T-cell (primary cell): ENCODE measurements at regions not wholly inside any gene's neighbourhood (a gene's known extent, or its start where the extent isn't known, plus 50 kb on each side); places are given as distances from the start of the nearest gene placed in this dataset.

Experiments
- ATAC-seq, 4 experiments: fragments of 200-7000 bp in 3 of 4; fragments of 150-1000 bp in 1 of 4; cut with Tn5 transposase; replicated peaks in 1 of 4; 1 replicate in 3 of 4; 2 replicates in 1 of 4; pipeline ENCODE4 v1.10.0; 2021; ENCODE audit warnings: moderate library complexity in 3 of 4, mild to moderate bottlenecking in 2 of 4, moderate number of reproducible peaks in 1 of 4
- CTCF ChIA-PET, 2 donors: fragments of 300-600 bp; sonication (Branson Sonifier 250); formaldehyde crosslinking; loops; one replicate each; lab custom pipeline; 2022; ENCODE audit warnings: antibody characterized with exemption in 2 of 2; lab: Charles Lee
- POLR2A ChIA-PET, 2 donors: fragments of 300-600 bp; sonication (Branson Sonifier 250); formaldehyde crosslinking; loops; one replicate each; lab custom pipeline; 2022; ENCODE audit warnings: antibody characterized with exemption in 2 of 2; lab: Charles Lee
- DNase-seq, 35 experiments: peaks; one replicate each; pipeline versions ENCODE4 v3.0.0 to v3.0.0-alpha.2; 2013 to 2023
- H3K27ac ChIP-seq: one replicate; pipeline ENCODE4 v1.5.1; 2013; ENCODE audit warnings: low read length
- H3K27me3 ChIP-seq, 2 experiments: replicated peaks in 1 of 2; 1 replicate in 1 of 2; 2 replicates in 1 of 2; pipeline versions ENCODE4 v1.6.1 to v1.7.0; 2013; ENCODE audit warnings: low read length in 1 of 2, mixed read lengths in 1 of 2; ENCODE audit not compliant: control insufficient read depth in 2 of 2, insufficient read depth in 2 of 2; ENCODE audit errors: extremely low read depth in 1 of 2
- H3K36me3 ChIP-seq, 2 donors: 1 replicate in 1 of 2; 2 replicates in 1 of 2; pipeline versions ENCODE4 v1.6.1 to v1.7.0; 2013; ENCODE audit warnings: low read length in 1 of 2; ENCODE audit not compliant: control insufficient read depth in 2 of 2, insufficient read depth in 1 of 2; ENCODE audit errors: extremely low read depth in 1 of 2
- H3K4me1 ChIP-seq, 2 experiments: 1 replicate in 1 of 2; 2 replicates in 1 of 2; pipeline versions ENCODE4 v1.6.1 to v1.7.0; 2013; ENCODE audit warnings: low read length in 2 of 2, mixed read lengths in 1 of 2; ENCODE audit not compliant: insufficient read depth in 2 of 2, control insufficient read depth in 1 of 2; ENCODE audit errors: extremely low read depth in 1 of 2
- H3K4me3 ChIP-seq, 2 donors: 1 replicate in 1 of 2; 2 replicates in 1 of 2; pipeline versions ENCODE4 v1.5.1 to v1.7.0; 2013; ENCODE audit warnings: mild to moderate bottlenecking in 2 of 2, low read length in 1 of 2, moderate library complexity in 1 of 2; ENCODE audit not compliant: control insufficient read depth in 1 of 2; ENCODE audit errors: extremely low read depth in 1 of 2
- H3K9me3 ChIP-seq: 2 replicates; pipeline ENCODE4 v1.7.0; 2013
- H3K27ac Mint-ChIP-seq, 2 donors: one replicate each; pipeline ENCODE4 v1.8.0; 2020 to 2021; ENCODE audit warnings: mild to moderate bottlenecking in 2 of 2, mixed read lengths in 2 of 2
- H3K27me3 Mint-ChIP-seq, 2 donors: one replicate each; pipeline ENCODE4 v1.8.0; 2021 to 2022; ENCODE audit warnings: mixed read lengths in 2 of 2
- H3K36me3 Mint-ChIP-seq: one replicate; pipeline ENCODE4 v1.8.0; 2021; ENCODE audit warnings: mixed read lengths
- H3K4me1 Mint-ChIP-seq, 3 donors: one replicate each; pipeline ENCODE4 v1.8.0; 2020 to 2022; ENCODE audit warnings: mixed read lengths in 3 of 3, mild to moderate bottlenecking in 1 of 3
- H3K4me3 Mint-ChIP-seq, 3 donors: one replicate each; pipeline ENCODE4 v1.8.0; 2020 to 2022; ENCODE audit warnings: mild to moderate bottlenecking in 3 of 3, mixed read lengths in 3 of 3, moderate library complexity in 3 of 3
- H3K9me3 Mint-ChIP-seq, 3 donors: one replicate each; pipeline ENCODE4 v1.8.0; 2020 to 2022; ENCODE audit warnings: mixed read lengths in 3 of 3
- WGBS: methylation state at CpG from one replicate; pipeline ENCODE4 v1.1.5; 2013; ENCODE audit warnings: missing lambda C conversion rate; ENCODE audit not compliant: insufficient coverage; 5-methylcytosine and 5-hydroxymethylcytosine counted together

DNA sequence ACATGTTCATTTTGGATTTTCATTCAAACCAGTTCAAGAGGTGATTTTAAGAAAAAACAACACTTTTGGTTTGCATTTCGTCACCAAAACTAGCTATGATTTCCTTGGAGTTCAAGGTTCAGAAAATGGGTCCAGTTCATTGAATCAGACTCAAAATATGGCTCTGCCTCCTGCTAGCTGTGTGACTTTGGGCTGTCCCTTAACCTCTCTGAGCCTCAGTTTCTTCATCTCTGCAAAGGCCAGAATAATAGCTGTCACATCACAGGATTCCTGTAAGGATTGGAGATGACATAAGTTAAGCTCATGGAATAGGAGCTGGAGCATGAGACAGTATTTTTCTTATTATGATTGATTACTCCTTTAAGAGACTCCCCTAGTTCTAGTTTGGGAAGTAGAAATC lies 147.8 kb upstream of the SMIM23 start:
- Mint-ChIP-seq H3K4me1 (no peaks in the 10 kb centered on the region), H3K9me3 (no peaks in the 10 kb centered on the region), H3K36me3 (no peaks in the 10 kb centered on the region), H3K27me3 (peaks cover 18 to 20% of the 10 kb centered on the region in 2 donors), H3K27ac (no peak overlapping the region), H3K4me3 (no peak overlapping the region)
- Histone ChIP-seq H3K27me3 (peaks cover 0 to 10% of the 10 kb centered on the region in 2 experiments), H3K4me3 (no peak overlapping the region), H3K4me1 (no peaks in the 10 kb centered on the region), H3K27ac (no peak overlapping the region), H3K9me3 (no peaks in the 10 kb centered on the region), H3K36me3 (no peaks in the 10 kb centered on the region)
- DNase-seq (no peak), ATAC-seq (no peak)
- ChIA-PET POLR2A (no interaction called here), CTCF (no interaction called here)
- 43% methylated on average over 1 of the region's 1 CpG for WGBS

DNA sequence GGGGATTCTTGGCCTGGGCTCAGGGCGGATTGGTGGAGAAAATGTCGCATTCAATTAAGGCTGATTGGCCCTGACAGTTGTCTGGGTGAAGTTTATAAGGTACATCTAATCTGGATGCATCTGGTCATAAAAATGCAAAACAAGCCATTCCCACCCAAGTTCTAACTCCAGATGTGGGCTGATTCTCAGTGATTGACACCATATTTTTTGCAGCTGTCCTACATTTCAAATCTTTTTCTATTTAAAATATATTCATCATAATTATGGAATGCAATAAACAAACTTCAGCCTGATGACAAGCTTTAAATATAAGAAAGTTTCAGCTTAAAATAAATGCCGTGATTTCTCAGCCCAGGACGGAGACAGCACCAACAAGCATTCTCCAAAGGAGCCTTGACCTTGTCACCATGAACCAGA lies 146.4 kb upstream of the SMIM23 start:
- Histone ChIP-seq H3K9me3 (no peaks in the 10 kb centered on the region), H3K27ac (no peak overlapping the region), H3K27me3 (peaks cover 0 to 10% of the 10 kb centered on the region in 2 experiments), H3K4me3 (no peak overlapping the region), H3K4me1 (no peaks in the 10 kb centered on the region), H3K36me3 (no peaks in the 10 kb centered on the region)
- Mint-ChIP-seq H3K4me1 (no peaks in the 10 kb centered on the region), H3K27ac (no peak overlapping the region), H3K4me3 (no peak overlapping the region), H3K36me3 (no peaks in the 10 kb centered on the region), H3K27me3 (peaks cover 18 to 22% of the 10 kb centered on the region in 2 donors), H3K9me3 (no peaks in the 10 kb centered on the region)
- no CpG with 5 or more reads among the region's 4 CpGs for WGBS
- ChIA-PET POLR2A (no interaction called here), CTCF (no interaction called here)
- no peak for ATAC-seq
- DNase-seq, result no peak

DNA sequence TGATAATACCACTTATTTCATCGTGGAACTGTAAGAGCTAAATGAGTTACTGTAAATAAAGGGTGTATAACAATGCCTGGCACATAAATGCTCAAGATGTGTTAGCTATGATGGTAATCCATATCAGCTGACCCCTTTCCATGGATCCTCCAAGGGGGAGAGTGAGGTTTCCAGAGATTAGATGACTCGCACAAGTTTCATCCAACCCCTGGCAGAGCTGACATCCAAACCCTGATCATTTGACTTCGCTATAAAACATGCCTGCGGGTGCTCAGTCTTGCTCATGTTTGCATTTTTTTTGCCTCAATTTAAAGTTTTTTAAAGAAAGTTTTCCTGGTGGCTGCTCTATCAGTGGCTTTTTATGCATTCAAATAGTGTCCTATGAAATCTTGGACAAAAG lies 145.7 kb upstream of the SMIM23 start:
- H3K4me1 Mint-ChIP-seq, result no peaks in the 10 kb centered on the region
- WGBS, result 95% methylated on average over 3 of the region's 4 CpGs
- CTCF ChIA-PET, result no interaction called here

DNA sequence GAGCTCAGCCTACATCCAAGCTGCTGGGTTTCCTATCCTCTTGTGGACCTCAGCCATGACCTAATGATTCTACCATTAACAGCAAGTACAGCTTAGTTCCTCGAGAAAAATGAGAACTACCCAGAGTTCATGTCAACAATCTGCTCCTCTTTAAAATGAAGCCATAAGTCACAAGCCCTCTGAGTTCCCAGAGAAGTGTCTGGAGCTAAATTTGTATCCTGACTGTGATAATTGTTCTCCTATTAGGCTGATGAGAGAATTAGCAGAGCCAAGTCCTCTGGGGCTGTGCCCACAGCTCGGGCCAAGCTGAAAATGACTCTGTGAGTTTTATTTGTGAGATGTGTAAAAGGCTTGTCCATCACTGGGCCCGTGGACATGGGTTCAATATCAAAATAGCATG lies 145.1 kb upstream of the SMIM23 start:
- H3K27ac Mint-ChIP-seq, result no peak overlapping the region

More for the DNA sequence above, 145.7 kb upstream of the SMIM23 start:
- Mint-ChIP-seq H3K9me3 (no peaks in the 10 kb centered on the region), H3K27me3 (peaks cover 18 to 19% of the 10 kb centered on the region in 2 donors), H3K36me3 (no peaks in the 10 kb centered on the region), H3K27ac (no peak overlapping the region), H3K4me3 (no peak overlapping the region)
- ATAC-seq (no peak), DNase-seq (no peak)
- no peak overlapping the region for H3K27ac ChIP-seq
- H3K4me1 ChIP-seq, result no peaks in the 10 kb centered on the region
- no peak overlapping the region for H3K4me3 ChIP-seq
- no peaks in the 10 kb centered on the region for H3K36me3 ChIP-seq
- H3K9me3 ChIP-seq, result no peaks in the 10 kb centered on the region
- peaks cover 0 to 13% of the 10 kb centered on the region in 2 experiments for H3K27me3 ChIP-seq
- POLR2A ChIA-PET, result no interaction called here

DNA sequence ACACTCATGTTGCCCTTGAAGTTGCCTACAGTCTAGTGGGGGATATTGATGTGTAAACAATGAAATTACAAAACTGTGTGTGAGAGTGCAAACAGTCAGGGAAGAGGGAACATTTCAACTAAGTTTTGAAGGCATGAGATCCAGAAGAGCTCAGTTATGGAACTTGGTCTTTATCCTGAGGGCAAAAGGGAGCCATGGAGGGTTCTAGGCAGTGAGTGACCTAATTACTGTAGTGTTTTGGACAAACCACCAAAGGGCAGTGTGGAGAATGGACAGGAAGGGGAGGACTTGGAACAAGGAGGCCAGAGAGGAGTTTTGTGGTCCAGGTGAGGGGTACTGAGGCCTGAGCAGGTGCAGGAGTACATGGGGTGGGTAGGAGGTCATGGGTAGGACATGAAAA lies 143.7 kb upstream of the SMIM23 start:
- Mint-ChIP-seq H3K27ac (no peak overlapping the region), H3K27me3 (peaks cover 11 to 15% of the 10 kb centered on the region in 2 donors), H3K36me3 (no peaks in the 10 kb centered on the region), H3K4me3 (no peak overlapping the region), H3K9me3 (no peaks in the 10 kb centered on the region), H3K4me1 (no peaks in the 10 kb centered on the region)
- no peaks in the 10 kb centered on the region for H3K9me3 ChIP-seq
- no peak overlapping the region for H3K27ac ChIP-seq
- H3K27me3 ChIP-seq, result peaks cover 0 to 17% of the 10 kb centered on the region in 2 experiments
- ATAC-seq (no peak), DNase-seq (no peak)
- ChIA-PET POLR2A (no interaction called here), CTCF (no interaction called here)
- H3K4me1 ChIP-seq, result no peaks in the 10 kb centered on the region
- H3K4me3 ChIP-seq, result no peak overlapping the region
- H3K36me3 ChIP-seq, result no peaks in the 10 kb centered on the region

More for the DNA sequence above, 145.1 kb upstream of the SMIM23 start:
- no peak overlapping the region for H3K4me3 Mint-ChIP-seq
- no peak for DNase-seq
- H3K27me3 Mint-ChIP-seq, result peaks cover 15 to 16% of the 10 kb centered on the region in 2 donors
- WGBS, result no CpG with 5 or more reads among the region's 3 CpGs
- H3K36me3 Mint-ChIP-seq, result no peaks in the 10 kb centered on the region
- H3K4me1 Mint-ChIP-seq, result no peaks in the 10 kb centered on the region
- H3K9me3 Mint-ChIP-seq, result no peaks in the 10 kb centered on the region
- Histone ChIP-seq H3K9me3 (no peaks in the 10 kb centered on the region), H3K4me3 (no peak overlapping the region), H3K27me3 (peaks cover 0 to 13% of the 10 kb centered on the region in 2 experiments), H3K4me1 (no peaks in the 10 kb centered on the region), H3K36me3 (no peaks in the 10 kb centered on the region), H3K27ac (no peak overlapping the region)
- ATAC-seq, result no peak
- POLR2A ChIA-PET, result no interaction called here
- CTCF ChIA-PET, result no interaction called here

DNA sequence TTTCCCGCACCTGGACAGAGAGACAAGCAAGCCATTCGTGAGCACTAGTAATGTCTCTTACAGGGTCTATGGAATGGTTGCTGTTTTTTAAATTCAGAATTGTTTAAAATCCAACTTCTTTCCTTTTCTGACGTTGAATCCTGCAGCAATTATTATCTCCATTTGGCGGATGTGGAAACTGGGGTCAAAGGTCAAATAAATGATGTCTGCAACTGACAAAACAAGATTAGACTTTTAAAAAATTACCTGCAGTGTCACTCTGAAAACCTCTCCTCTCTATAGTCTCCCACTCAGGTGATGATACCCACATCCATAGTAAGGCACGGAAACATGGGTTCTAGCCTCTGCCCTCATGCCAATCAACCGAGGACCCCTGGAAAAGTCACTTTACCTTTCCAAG lies 142.7 kb upstream of the SMIM23 start:
- Mint-ChIP-seq H3K4me1 (no peaks in the 10 kb centered on the region), H3K36me3 (no peaks in the 10 kb centered on the region), H3K27me3 (peaks cover 11 to 15% of the 10 kb centered on the region in 2 donors), H3K27ac (no peak overlapping the region), H3K9me3 (no peaks in the 10 kb centered on the region), H3K4me3 (no peak overlapping the region)
- Histone ChIP-seq H3K36me3 (no peaks in the 10 kb centered on the region), H3K27ac (no peak overlapping the region), H3K4me3 (no peak overlapping the region), H3K9me3 (no peaks in the 10 kb centered on the region), H3K4me1 (no peaks in the 10 kb centered on the region), H3K27me3 (peaks cover 0 to 17% of the 10 kb centered on the region in 2 experiments)
- 81% methylated on average over 4 of the region's 6 CpGs for WGBS
- DNase-seq (no peak), ATAC-seq (no peak)
- ChIA-PET POLR2A (no interaction called here), CTCF (no interaction called here)

DNA sequence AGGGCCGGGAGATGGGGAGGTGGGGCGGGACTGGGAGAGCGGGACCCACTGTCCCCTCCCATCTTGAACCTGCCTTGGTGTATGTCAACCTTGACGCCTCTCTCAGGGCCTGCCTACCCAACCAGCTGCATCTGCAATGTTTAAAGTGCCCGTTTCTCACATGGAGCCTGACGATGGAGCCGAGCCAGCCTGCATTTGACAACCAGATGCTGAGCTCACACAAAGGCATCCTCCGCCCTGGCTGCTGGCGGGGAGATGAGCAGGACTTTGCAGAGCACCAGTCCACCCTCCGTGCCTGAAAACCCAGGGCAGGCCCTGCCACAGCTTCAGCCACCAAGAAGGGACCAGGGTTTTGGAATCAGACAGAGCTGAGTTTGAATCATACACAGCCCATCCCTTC lies 141.1 kb upstream of the SMIM23 start:
- H3K4me1 Mint-ChIP-seq, result no peaks in the 10 kb centered on the region
- H3K27me3 Mint-ChIP-seq, result peaks cover 5 to 15% of the 10 kb centered on the region in 2 donors
- POLR2A ChIA-PET, result no interaction called here
- no peak overlapping the region for H3K27ac Mint-ChIP-seq
- ATAC-seq, result no peak
- no peaks in the 10 kb centered on the region for H3K36me3 Mint-ChIP-seq
- 85% methylated on average over 10 of the region's 10 CpGs for WGBS
- H3K9me3 Mint-ChIP-seq, result no peaks in the 10 kb centered on the region
- Histone ChIP-seq H3K27ac (no peak overlapping the region), H3K36me3 (no peaks in the 10 kb centered on the region), H3K4me1 (no peaks in the 10 kb centered on the region), H3K27me3 (peaks cover 0 to 9% of the 10 kb centered on the region in 2 experiments), H3K4me3 (no peak overlapping the region), H3K9me3 (no peaks in the 10 kb centered on the region)
- CTCF ChIA-PET, result no interaction called here
- DNase-seq, result no peak
- H3K4me3 Mint-ChIP-seq, result no peak overlapping the region
